ENCODE measurements at regions not wholly inside any gene's neighbourhood (a gene's known extent, or its start where the extent isn't known, plus 50 kb on each side); places are given as distances from the start of the nearest gene placed in this dataset.
"Not testable (repeated sequence)": the region's sequence is repeated elsewhere in the genome, so short reads cannot be mapped to it uniquely, and the experiment has no call there.

GRCh38 chr1:213585402-213585801 is 402.4 kb upstream of the PROX1 start:
- no peak for DNase-seq (ENCODE audit: low spot score)

- DNase-seq (ENCODE audit: low spot score) = no peak
Measured at GRCh38 chr1:213585959-213586586, 401.7 kb upstream of the PROX1 start.

- no peak for DNase-seq (ENCODE audit: low spot score)
Measured at GRCh38 chr1:213586587-213586972, 401.2 kb upstream of the PROX1 start.

GRCh38 chr1:213596729-213597128 is 391.0 kb upstream of the PROX1 start:
- no peak for DNase-seq (ENCODE audit: low spot score)

- DNase-seq (ENCODE audit: low spot score) = no peak
Measured at GRCh38 chr1:213598263-213598662, 389.5 kb upstream of the PROX1 start.

GRCh38 chr1:213600879-213601278 is 386.9 kb upstream of the PROX1 start:
- no peak for DNase-seq (ENCODE audit: low spot score)

- not testable (repeated sequence) for DNase-seq (ENCODE audit: low spot score)
Measured at GRCh38 chr1:213601705-213602104, 386.1 kb upstream of the PROX1 start.

GRCh38 chr1:213602796-213603486 is 384.8 kb upstream of the PROX1 start:
- DNase-seq (ENCODE audit: low spot score) = no peak

GRCh38 chr1:213604477-213604876 is 383.3 kb upstream of the PROX1 start:
- DNase-seq (ENCODE audit: low spot score) = no peak

- no peak for DNase-seq (ENCODE audit: low spot score)
Measured at GRCh38 chr1:213605732-213606131, 382.0 kb upstream of the PROX1 start.

- no peak for DNase-seq (ENCODE audit: low spot score)
Measured at GRCh38 chr1:213606252-213606820, 381.4 kb upstream of the PROX1 start.

- no peak for DNase-seq (ENCODE audit: low spot score)
Measured at GRCh38 chr1:213613549-213613948, 374.2 kb upstream of the PROX1 start.

GRCh38 chr1:213615226-213615916 is 372.4 kb upstream of the PROX1 start:
- DNase-seq (ENCODE audit: low spot score) = no peak

- DNase-seq (ENCODE audit: low spot score) = no peak
Measured at GRCh38 chr1:213617133-213617532, 370.6 kb upstream of the PROX1 start.

GRCh38 chr1:213618094-213618493 is 369.7 kb upstream of the PROX1 start:
- DNase-seq (ENCODE audit: low spot score) = no peak

- no peak for DNase-seq (ENCODE audit: low spot score)
Measured at GRCh38 chr1:213619026-213619425, 368.7 kb upstream of the PROX1 start.

- no peak for DNase-seq (ENCODE audit: low spot score)
Measured at GRCh38 chr1:213621077-213621476, 366.7 kb upstream of the PROX1 start.

GRCh38 chr1:213622365-213623063 is 365.3 kb upstream of the PROX1 start:
- no peak for DNase-seq (ENCODE audit: low spot score)

- no peak for DNase-seq (ENCODE audit: low spot score)
Measured at GRCh38 chr1:213623064-213623581, 364.6 kb upstream of the PROX1 start.

- DNase-seq (ENCODE audit: low spot score) = no peak
Measured at GRCh38 chr1:213623862-213624261, 363.9 kb upstream of the PROX1 start.

- DNase-seq (ENCODE audit: low spot score) = not testable (repeated sequence)
Measured at GRCh38 chr1:213636778-213637177, 351.0 kb upstream of the PROX1 start.

GRCh38 chr1:213641312-213641711 is 346.5 kb upstream of the PROX1 start:
- DNase-seq (ENCODE audit: low spot score) = no peak
